ENCODE measurements at regions not wholly inside any gene's neighbourhood (a gene's known extent, or its start where the extent isn't known, plus 50 kb on each side); places are given as distances from the start of the nearest gene placed in this dataset.

DNA sequence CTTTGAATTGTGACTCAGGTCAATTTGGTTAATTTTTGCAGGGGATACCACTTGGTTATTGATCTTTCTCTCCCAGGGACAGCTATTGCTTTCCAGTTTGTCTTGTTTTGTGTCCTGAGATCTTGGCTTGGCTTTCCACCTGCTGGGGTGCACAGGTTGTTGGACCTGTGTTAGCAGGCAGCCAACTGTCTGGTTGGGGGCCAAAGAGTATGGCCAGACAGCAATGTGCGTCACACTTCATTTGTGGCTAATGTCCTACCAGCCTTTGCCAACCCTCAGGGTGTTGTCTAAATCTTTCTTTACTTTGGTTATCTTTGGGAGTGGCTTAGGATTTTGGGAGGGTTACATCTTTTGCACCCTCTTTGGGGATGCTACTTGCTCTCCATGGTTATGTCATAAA, 494.9 kb upstream of the ATP2B1 start:
- Mint-ChIP-seq H3K4me1 (peaks cover 0 to 10% (median 4%) of the 10 kb centered on the region in 4 donors), H3K27me3 (no peaks in the 10 kb centered on the region), H3K27ac (no peak overlapping the region), H3K4me3 (no peak overlapping the region), H3K9me3 (peaks cover 0 to 13% (median 5%) of the 10 kb centered on the region in 7 donors), H3K36me3 (no peaks in the 10 kb centered on the region)
- ATAC-seq (ENCODE audit: low read depth in 2 of 2) (no peak), DNase-seq (no peak)
- no peak overlapping the region for H3K4me3 ChIP-seq (ENCODE audit: low read depth, low read length)
- H3K27me3 ChIP-seq (ENCODE audit: control insufficient read depth, insufficient read depth, low read length): no peaks in the 10 kb centered on the region
- no peak overlapping the region for H3K27ac ChIP-seq (ENCODE audit: insufficient read depth, low read length, poor library complexity, severe bottlenecking)
- H3K9me3 ChIP-seq (ENCODE audit: control insufficient read depth in 2 of 2, low read length in 2 of 2): no peaks in the 10 kb centered on the region
- H3K36me3 ChIP-seq (ENCODE audit: control insufficient read depth, insufficient read depth, low read length): no peaks in the 10 kb centered on the region
- H3K4me1 ChIP-seq (ENCODE audit: control insufficient read depth, insufficient read depth, low read length, poor library complexity, severe bottlenecking): no peaks in the 10 kb centered on the region

- peaks cover 4% of the 10 kb centered on the region for H3K27me3 Mint-ChIP-seq
- no peaks in the 10 kb centered on the region for H3K9me3 ChIP-seq (ENCODE audit: control insufficient read depth in 2 of 2, low read length in 2 of 2)
- peak overlapping the region in 1 of 3 donors; percentile 26 for H3K27ac Mint-ChIP-seq
- H3K9me3 Mint-ChIP-seq: peaks cover 0 to 6% (median 0%) of the 10 kb centered on the region in 7 donors
- H3K36me3 Mint-ChIP-seq: no peaks in the 10 kb centered on the region
- DNase-seq (no peak), ATAC-seq (ENCODE audit: low read depth in 2 of 2) (no peak)
- H3K4me3 Mint-ChIP-seq: no peak overlapping the region
- H3K4me3 ChIP-seq (ENCODE audit: low read depth, low read length): no peak overlapping the region
- H3K4me1 Mint-ChIP-seq: peaks cover 0 to 10% (median 4%) of the 10 kb centered on the region in 4 donors
- H3K27ac ChIP-seq (ENCODE audit: insufficient read depth, low read length, poor library complexity, severe bottlenecking): no peak overlapping the region
- no peaks in the 10 kb centered on the region for H3K36me3 ChIP-seq (ENCODE audit: control insufficient read depth, insufficient read depth, low read length)
- H3K27me3 ChIP-seq (ENCODE audit: control insufficient read depth, insufficient read depth, low read length): no peaks in the 10 kb centered on the region
- H3K4me1 ChIP-seq (ENCODE audit: control insufficient read depth, insufficient read depth, low read length, poor library complexity, severe bottlenecking): no peaks in the 10 kb centered on the region
Observed at GRCh38 chr12:90199006-90199405, 490.4 kb upstream of the ATP2B1 start.

- DNase-seq: no peak
- no peaks in the 10 kb centered on the region for H3K4me1 Mint-ChIP-seq
- ATAC-seq (ENCODE audit: low read depth in 2 of 2): no peak
- H3K36me3 Mint-ChIP-seq: no peaks in the 10 kb centered on the region
- H3K4me3 ChIP-seq (ENCODE audit: low read depth, low read length): no peak overlapping the region
- no peaks in the 10 kb centered on the region for H3K4me1 ChIP-seq (ENCODE audit: control insufficient read depth, insufficient read depth, low read length, poor library complexity, severe bottlenecking)
- H3K27ac Mint-ChIP-seq: no peak overlapping the region
- no peak overlapping the region for H3K4me3 Mint-ChIP-seq
- H3K9me3 ChIP-seq (ENCODE audit: control insufficient read depth in 2 of 2, low read length in 2 of 2): no peaks in the 10 kb centered on the region
- no peaks in the 10 kb centered on the region for H3K36me3 ChIP-seq (ENCODE audit: control insufficient read depth, insufficient read depth, low read length)
- H3K27me3 Mint-ChIP-seq: peaks cover 4% of the 10 kb centered on the region
- no peak overlapping the region for H3K27ac ChIP-seq (ENCODE audit: insufficient read depth, low read length, poor library complexity, severe bottlenecking)
- peaks cover 0 to 2% (median 0%) of the 10 kb centered on the region in 7 donors for H3K9me3 Mint-ChIP-seq
- H3K27me3 ChIP-seq (ENCODE audit: control insufficient read depth, insufficient read depth, low read length): no peaks in the 10 kb centered on the region
Observed at GRCh38 chr12:90193500-90193899, 484.9 kb upstream of the ATP2B1 start.

DNA sequence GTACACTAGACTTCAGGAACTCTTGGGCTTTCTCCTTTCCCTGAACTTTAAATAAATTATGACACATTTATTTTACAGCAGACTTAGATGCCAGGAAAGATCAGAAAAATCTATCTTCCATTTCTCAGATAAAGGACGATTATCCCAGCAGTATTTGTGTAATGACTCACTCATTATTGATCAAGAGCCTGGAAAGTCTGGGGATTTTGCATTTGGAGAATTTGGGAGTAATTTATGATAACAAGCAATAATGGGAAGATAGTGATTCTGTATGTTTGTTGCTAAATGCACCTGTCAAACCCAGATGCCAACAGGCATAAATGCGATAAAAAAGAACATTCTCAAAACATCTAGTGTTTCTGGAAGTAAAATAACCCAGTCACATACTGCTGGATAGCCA, 480.2 kb upstream of the ATP2B1 start:
- no peak overlapping the region for H3K27ac Mint-ChIP-seq
- Histone ChIP-seq H3K27ac (ENCODE audit: insufficient read depth, low read length, poor library complexity, severe bottlenecking) (no peak overlapping the region), H3K4me1 (ENCODE audit: control insufficient read depth, insufficient read depth, low read length, poor library complexity, severe bottlenecking) (no peaks in the 10 kb centered on the region), H3K9me3 (ENCODE audit: control insufficient read depth in 2 of 2, low read length in 2 of 2) (peaks cover 0 to 1% of the 10 kb centered on the region in 2 experiments), H3K4me3 (ENCODE audit: low read depth, low read length) (no peak overlapping the region), H3K36me3 (ENCODE audit: control insufficient read depth, insufficient read depth, low read length) (no peaks in the 10 kb centered on the region), H3K27me3 (ENCODE audit: control insufficient read depth, insufficient read depth, low read length) (no peaks in the 10 kb centered on the region)
- no peak overlapping the region for H3K4me3 Mint-ChIP-seq
- no peaks in the 10 kb centered on the region for H3K36me3 Mint-ChIP-seq
- ATAC-seq (ENCODE audit: low read depth in 2 of 2) (no peak), DNase-seq (no peak)
- H3K27me3 Mint-ChIP-seq: peaks cover 4% of the 10 kb centered on the region
- H3K9me3 Mint-ChIP-seq: peaks cover 0 to 8% (median under 1%) of the 10 kb centered on the region in 7 donors
- peaks cover 0 to 3% (median 0%) of the 10 kb centered on the region in 4 donors for H3K4me1 Mint-ChIP-seq

DNA sequence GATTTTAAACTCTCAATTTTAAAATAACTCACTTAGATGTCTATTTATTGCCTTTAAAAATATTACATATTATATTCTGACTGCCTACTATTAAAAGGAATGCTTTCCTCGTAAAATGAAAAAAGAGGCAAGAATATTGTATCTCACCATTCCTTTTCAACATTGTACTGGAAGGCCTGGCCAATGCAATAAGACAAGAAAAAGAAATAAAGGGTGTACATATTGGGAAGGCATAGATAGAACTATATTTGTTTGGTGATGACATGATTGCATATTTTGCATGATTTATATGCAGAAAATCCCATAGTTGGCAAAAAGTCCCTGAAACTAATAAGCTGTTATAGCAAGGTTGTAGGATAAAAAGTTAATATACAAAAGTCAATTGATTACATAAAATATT, 474.6 kb upstream of the ATP2B1 start:
- H3K9me3 ChIP-seq (ENCODE audit: control insufficient read depth in 2 of 2, low read length in 2 of 2): peaks cover 6 to 7% of the 10 kb centered on the region in 2 experiments
- H3K4me3 Mint-ChIP-seq: no peak overlapping the region

DNA sequence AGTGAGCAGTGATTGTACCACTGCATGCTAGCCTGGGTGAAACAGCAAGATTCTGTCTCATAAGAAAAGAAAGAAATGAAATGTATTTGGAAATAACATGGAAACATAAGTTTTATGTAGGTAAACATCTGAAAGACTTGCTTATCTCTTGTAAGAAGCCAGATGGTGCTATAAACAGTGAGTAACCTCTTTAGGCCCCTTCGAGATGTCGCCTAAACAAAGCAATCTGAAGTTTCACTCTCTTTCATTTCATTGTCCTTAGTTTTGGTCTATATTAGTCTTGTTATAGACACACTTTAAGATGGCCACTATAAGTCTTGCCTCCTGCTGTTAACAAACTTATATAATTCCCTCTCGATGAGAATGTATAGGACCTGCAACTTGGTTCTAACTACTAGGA, 472.6 kb upstream of the ATP2B1 start:
- Mint-ChIP-seq H3K4me1 (peaks cover 0 to 2% (median 0%) of the 10 kb centered on the region in 4 donors), H3K4me3 (no peak overlapping the region), H3K36me3 (no peaks in the 10 kb centered on the region), H3K27ac (no peak overlapping the region), H3K27me3 (peaks cover 16% of the 10 kb centered on the region), H3K9me3 (peaks cover 0 to 16% (median 3%) of the 10 kb centered on the region in 7 donors)
- no peaks in the 10 kb centered on the region for H3K4me1 ChIP-seq (ENCODE audit: control insufficient read depth, insufficient read depth, low read length, poor library complexity, severe bottlenecking)
- no peak overlapping the region for H3K27ac ChIP-seq (ENCODE audit: insufficient read depth, low read length, poor library complexity, severe bottlenecking)
- peaks cover 6 to 7% of the 10 kb centered on the region in 2 experiments for H3K9me3 ChIP-seq (ENCODE audit: control insufficient read depth in 2 of 2, low read length in 2 of 2)
- no peak for DNase-seq
- no peak overlapping the region for H3K4me3 ChIP-seq (ENCODE audit: low read depth, low read length)
- no peaks in the 10 kb centered on the region for H3K36me3 ChIP-seq (ENCODE audit: control insufficient read depth, insufficient read depth, low read length)
- no peaks in the 10 kb centered on the region for H3K27me3 ChIP-seq (ENCODE audit: control insufficient read depth, insufficient read depth, low read length)
- ATAC-seq (ENCODE audit: low read depth in 2 of 2): no peak

More for the DNA sequence above, 474.6 kb upstream of the ATP2B1 start:
- peaks cover 15% of the 10 kb centered on the region for H3K27me3 Mint-ChIP-seq
- peaks cover 0 to 3% (median 0%) of the 10 kb centered on the region in 4 donors for H3K4me1 Mint-ChIP-seq
- H3K36me3 Mint-ChIP-seq: no peaks in the 10 kb centered on the region
- DNase-seq (no peak), ATAC-seq (ENCODE audit: low read depth in 2 of 2) (no peak)
- no peak overlapping the region for H3K27ac ChIP-seq (ENCODE audit: insufficient read depth, low read length, poor library complexity, severe bottlenecking)
- no peaks in the 10 kb centered on the region for H3K27me3 ChIP-seq (ENCODE audit: control insufficient read depth, insufficient read depth, low read length)
- no peak overlapping the region for H3K4me3 ChIP-seq (ENCODE audit: low read depth, low read length)
- H3K36me3 ChIP-seq (ENCODE audit: control insufficient read depth, insufficient read depth, low read length): no peaks in the 10 kb centered on the region
- H3K4me1 ChIP-seq (ENCODE audit: control insufficient read depth, insufficient read depth, low read length, poor library complexity, severe bottlenecking): no peaks in the 10 kb centered on the region
- H3K27ac Mint-ChIP-seq: no peak overlapping the region
- H3K9me3 Mint-ChIP-seq: peaks cover 0 to 16% (median 3%) of the 10 kb centered on the region in 7 donors

DNA sequence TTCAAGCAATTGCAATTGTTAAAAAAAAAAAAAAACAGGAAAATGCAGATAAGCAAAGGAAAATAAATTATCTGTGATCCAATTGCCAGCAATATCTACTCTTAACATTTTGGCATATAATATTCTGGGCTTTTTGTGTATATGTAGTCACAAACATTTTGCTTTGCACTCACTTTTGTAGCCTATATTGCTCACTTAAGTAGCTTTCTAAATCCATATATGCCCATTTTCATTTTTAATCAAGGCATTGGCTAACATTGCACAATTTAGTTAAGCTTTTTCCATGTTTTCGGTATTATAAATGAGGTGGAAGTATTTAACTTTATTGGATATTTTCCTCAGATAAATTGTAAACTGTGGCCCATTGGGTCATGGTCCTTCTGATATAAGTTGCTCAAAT, 466.3 kb upstream of the ATP2B1 start:
- no peaks in the 10 kb centered on the region for H3K4me1 Mint-ChIP-seq
- no peak for DNase-seq
- Histone ChIP-seq H3K4me1 (ENCODE audit: control insufficient read depth, insufficient read depth, low read length, poor library complexity, severe bottlenecking) (no peaks in the 10 kb centered on the region), H3K36me3 (ENCODE audit: control insufficient read depth, insufficient read depth, low read length) (no peaks in the 10 kb centered on the region), H3K9me3 (ENCODE audit: control insufficient read depth in 2 of 2, low read length in 2 of 2) (no peaks in the 10 kb centered on the region), H3K4me3 (ENCODE audit: low read depth, low read length) (no peak overlapping the region), H3K27me3 (ENCODE audit: control insufficient read depth, insufficient read depth, low read length) (no peaks in the 10 kb centered on the region), H3K27ac (ENCODE audit: insufficient read depth, low read length, poor library complexity, severe bottlenecking) (no peak overlapping the region)
- no peak overlapping the region for H3K27ac Mint-ChIP-seq
- ATAC-seq (ENCODE audit: low read depth in 2 of 2): no peak
- H3K36me3 Mint-ChIP-seq: no peaks in the 10 kb centered on the region
- no peak overlapping the region for H3K4me3 Mint-ChIP-seq
- H3K27me3 Mint-ChIP-seq: peaks cover 10% of the 10 kb centered on the region
- peaks cover 0 to 3% (median 0%) of the 10 kb centered on the region in 7 donors for H3K9me3 Mint-ChIP-seq

DNA sequence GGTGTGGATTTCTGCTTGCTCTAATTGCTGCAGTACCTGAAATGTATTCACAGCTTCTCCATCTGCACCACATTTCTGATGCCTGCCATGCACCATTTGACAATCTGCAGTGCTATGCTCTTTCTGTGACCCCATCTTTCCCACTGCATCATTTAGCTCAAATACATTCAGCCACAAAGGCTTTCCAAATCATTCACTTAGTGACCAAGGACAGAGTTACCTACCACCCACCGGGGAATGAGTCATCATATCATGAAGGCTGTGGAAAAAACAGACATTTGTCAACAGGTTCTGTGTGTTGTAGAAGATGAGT, 465.5 kb upstream of the ATP2B1 start:
- no peak for ATAC-seq (ENCODE audit: low read depth in 2 of 2)

More for the DNA sequence above, 465.5 kb upstream of the ATP2B1 start:
- H3K9me3 ChIP-seq (ENCODE audit: control insufficient read depth in 2 of 2, low read length in 2 of 2): no peaks in the 10 kb centered on the region
- H3K36me3 ChIP-seq (ENCODE audit: control insufficient read depth, insufficient read depth, low read length): no peaks in the 10 kb centered on the region
- no peak overlapping the region for H3K27ac ChIP-seq (ENCODE audit: insufficient read depth, low read length, poor library complexity, severe bottlenecking)
- H3K27me3 ChIP-seq (ENCODE audit: control insufficient read depth, insufficient read depth, low read length): no peaks in the 10 kb centered on the region
- Mint-ChIP-seq H3K27me3 (peaks cover 10% of the 10 kb centered on the region), H3K27ac (no peak overlapping the region), H3K9me3 (peaks cover 0 to 3% (median 0%) of the 10 kb centered on the region in 7 donors), H3K4me1 (no peaks in the 10 kb centered on the region), H3K4me3 (no peak overlapping the region), H3K36me3 (no peaks in the 10 kb centered on the region)
- no peak for DNase-seq
- H3K4me3 ChIP-seq (ENCODE audit: low read depth, low read length): no peak overlapping the region
- no peaks in the 10 kb centered on the region for H3K4me1 ChIP-seq (ENCODE audit: control insufficient read depth, insufficient read depth, low read length, poor library complexity, severe bottlenecking)

All from CD4-positive, CD25-positive, alpha-beta regulatory T cell (primary cell).